ENCODE measurements at regions not wholly inside any gene's neighbourhood (a gene's known extent, or its start where the extent isn't known, plus 50 kb on each side); places are given as distances from the start of the nearest gene placed in this dataset.
"Not testable (repeated sequence)": the region's sequence is repeated elsewhere in the genome, so short reads cannot be mapped to it uniquely, and the experiment has no call there.

- no peaks in the 10 kb centered on the region for H3K4me1 ChIP-seq
- ATAC-seq: no peak
- intact Hi-C loops (cut with DNase I; ENCODE audit: low total_unique reads): no loop called here
- TF ChIP-seq CTCF (IDR thresholded peaks at IDR 0.05 in 4 of 5, conservative IDR thresholded peaks at IDR 0.05 in 1 of 5) (no peak), POLR2A (IDR thresholded peaks at IDR 0.05) (no peak)
- no peak for DNase-seq
- H3K4me3 ChIP-seq: no peak overlapping the region
- H3K27me3 ChIP-seq: no peaks in the 10 kb centered on the region
- no peak overlapping the region for H3K27ac ChIP-seq
- H3K36me3 ChIP-seq: no peaks in the 10 kb centered on the region
- H3K9me3 ChIP-seq: no peaks in the 10 kb centered on the region
- in situ Hi-C loops (cut with MboI; ENCODE audit: low sequenced_read_pairs in 4 of 4): no loop called here
Measured at GRCh38 chr20:12130781-12131180, 213.1 kb downstream of the BTBD3 start.

- no peak for DNase-seq
- in situ Hi-C loops (cut with MboI; ENCODE audit: low sequenced_read_pairs in 4 of 4): no loop called here
- ATAC-seq: no peak
- no peaks in the 10 kb centered on the region for H3K4me1 ChIP-seq
- no peak for TF ChIP-seq POLR2A (IDR thresholded peaks at IDR 0.05)
- TF ChIP-seq CTCF (IDR thresholded peaks at IDR 0.05 in 4 of 5, conservative IDR thresholded peaks at IDR 0.05 in 1 of 5): no peak
- no peaks in the 10 kb centered on the region for H3K36me3 ChIP-seq
- H3K9me3 ChIP-seq: peaks cover 0 to under 1% (median 0%) of the 10 kb centered on the region in 3 donors
- no peaks in the 10 kb centered on the region for H3K27me3 ChIP-seq
- no peak overlapping the region for H3K27ac ChIP-seq
- intact Hi-C loops (cut with DNase I; ENCODE audit: low total_unique reads): no loop called here
- H3K4me3 ChIP-seq: no peak overlapping the region
Measured at GRCh38 chr20:12133553-12133952, 215.9 kb downstream of the BTBD3 start.

- DNase-seq; in situ Hi-C loops (cut with MboI; ENCODE audit: low sequenced_read_pairs in 4 of 4); ATAC-seq; H3K4me1 ChIP-seq; H3K4me3 ChIP-seq; H3K27me3 ChIP-seq; H3K36me3 ChIP-seq; H3K9me3 ChIP-seq; H3K27ac ChIP-seq; intact Hi-C loops (cut with DNase I; ENCODE audit: low total_unique reads): not testable (repeated sequence)
Measured at GRCh38 chr20:12145951-12146350, 228.3 kb downstream of the BTBD3 start.

- Histone ChIP-seq H3K4me1 (no peaks in the 10 kb centered on the region), H3K4me3 (no peak overlapping the region), H3K9me3 (no peaks in the 10 kb centered on the region), H3K27ac (no peak overlapping the region), H3K36me3 (no peaks in the 10 kb centered on the region), H3K27me3 (no peaks in the 10 kb centered on the region)
- no peak for DNase-seq
- intact Hi-C loops (cut with DNase I; ENCODE audit: low total_unique reads) (no loop called here), in situ Hi-C loops (cut with MboI; ENCODE audit: low sequenced_read_pairs in 4 of 4) (no loop called here)
- no peak for TF ChIP-seq CTCF (IDR thresholded peaks at IDR 0.05 in 4 of 5, conservative IDR thresholded peaks at IDR 0.05 in 1 of 5)
- no peak for TF ChIP-seq POLR2A (IDR thresholded peaks at IDR 0.05)
- no peak for ATAC-seq
Measured at GRCh38 chr20:12152996-12153395, 235.3 kb downstream of the BTBD3 start.

GRCh38 chr20:12153628-12154027, 235.9 kb downstream of the BTBD3 start:
- ATAC-seq (no peak), DNase-seq (no peak)
- no peaks in the 10 kb centered on the region for H3K9me3 ChIP-seq
- no peaks in the 10 kb centered on the region for H3K4me1 ChIP-seq
- no peaks in the 10 kb centered on the region for H3K27me3 ChIP-seq
- intact Hi-C loops (cut with DNase I; ENCODE audit: low total_unique reads): no loop called here
- in situ Hi-C loops (cut with MboI; ENCODE audit: low sequenced_read_pairs in 4 of 4): no loop called here
- H3K27ac ChIP-seq: no peak overlapping the region
- H3K36me3 ChIP-seq: no peaks in the 10 kb centered on the region
- H3K4me3 ChIP-seq: no peak overlapping the region
- no peak for TF ChIP-seq POLR2A (IDR thresholded peaks at IDR 0.05)
- no peak for TF ChIP-seq CTCF (IDR thresholded peaks at IDR 0.05 in 4 of 5, conservative IDR thresholded peaks at IDR 0.05 in 1 of 5)
